ENCODE measurements at regions not wholly inside any gene's neighbourhood (a gene's known extent, or its start where the extent isn't known, plus 50 kb on each side); places are given as distances from the start of the nearest gene placed in this dataset.

DNA sequence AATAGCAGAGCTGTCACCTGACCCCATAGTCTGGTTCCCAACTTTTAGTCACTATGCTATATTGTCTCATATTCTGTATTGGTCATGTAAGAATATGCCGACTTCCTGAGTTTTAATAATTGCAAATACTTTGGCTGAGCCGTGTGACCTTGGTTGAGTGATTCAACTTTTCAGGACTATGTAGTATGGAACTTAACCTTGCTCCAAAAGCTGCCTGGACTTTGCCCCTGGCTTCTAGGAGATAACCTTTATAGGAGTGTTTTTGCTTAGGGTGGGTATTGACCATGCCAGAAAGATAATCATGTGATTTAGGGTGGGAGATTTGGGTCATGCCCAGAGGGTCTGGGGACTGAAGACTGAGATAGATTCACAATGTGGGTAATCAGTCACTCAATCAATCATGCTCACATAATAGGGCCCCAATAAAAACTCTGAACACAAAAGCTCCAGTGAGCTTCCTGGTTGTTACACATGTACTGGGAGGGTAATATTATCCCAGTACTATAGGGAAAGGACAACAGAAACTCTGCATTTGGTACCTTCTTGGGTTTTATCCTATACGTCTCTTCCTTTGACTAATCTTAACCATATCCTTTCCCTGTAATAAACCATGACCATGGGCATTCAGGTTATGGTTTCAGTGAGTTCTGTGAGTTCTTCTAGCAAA lies 235.6 kb downstream of the RNF152 start:
- POLR2A ChIA-PET (ENCODE audit: low non-redundant PET) = no interaction called here
- TF ChIP-seq CTCF (conservative IDR thresholded peaks at IDR 0.05; ENCODE audit: low read depth) = no peak

GRCh38 chr18:61655630-61656029 lies 237.2 kb downstream of the RNF152 start:
- DNase-seq (ENCODE audit: low spot score) = no peak
- ChIA-PET POLR2A (ENCODE audit: low non-redundant PET) (no interaction called here), CTCF (no interaction called here)
- no peak for TF ChIP-seq CTCF (conservative IDR thresholded peaks at IDR 0.05; ENCODE audit: low read depth)
- H3K27ac ChIP-seq = no peak overlapping the region

More for the DNA sequence above, 235.6 kb downstream of the RNF152 start:
- no peak overlapping the region for H3K27ac ChIP-seq
- CTCF ChIA-PET = interaction anchor here (0.5 kb wide), 1 partner anchor 715 kb away, joined by 3 read pairs; no protein-coding TSS in a partner anchor
- DNase-seq (ENCODE audit: low spot score) = no peak

DNA sequence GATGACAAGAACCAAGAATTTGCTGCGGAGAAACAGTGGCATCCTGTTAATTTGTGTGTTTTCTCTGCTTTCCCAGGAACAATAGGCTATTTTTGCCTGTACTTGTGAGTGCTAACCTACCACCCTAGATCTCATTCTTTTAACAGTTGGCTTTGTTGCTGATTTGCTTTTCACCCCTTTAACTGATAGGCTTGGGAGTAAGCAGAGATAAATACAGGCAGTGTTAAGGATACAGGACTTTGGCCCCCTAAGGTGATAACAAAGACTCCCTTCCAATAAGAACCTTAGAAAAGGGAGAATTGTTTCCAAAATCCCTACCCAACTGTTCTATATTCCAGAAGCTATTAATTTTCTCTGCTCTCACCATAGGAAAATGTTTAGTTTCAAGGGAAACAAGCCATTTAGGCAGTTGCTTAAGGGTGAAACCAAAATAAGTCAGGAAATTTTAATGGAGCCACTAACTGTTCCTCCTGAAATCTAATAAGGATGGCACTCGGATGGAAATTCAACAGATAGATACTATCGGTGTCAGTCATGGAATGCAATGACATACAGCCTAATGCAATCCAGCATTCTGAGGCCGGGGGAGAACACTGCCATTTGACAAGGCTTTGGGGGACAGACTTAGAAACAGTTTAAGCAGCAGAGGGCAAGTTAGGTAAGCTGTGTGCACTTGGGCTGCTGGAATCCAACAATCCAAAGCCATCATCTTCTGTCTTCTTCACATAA lies 238.8 kb downstream of the RNF152 start:
- no peak for DNase-seq (ENCODE audit: low spot score)
- no peak overlapping the region for H3K27ac ChIP-seq
- CTCF ChIA-PET = no interaction called here
- no peak for TF ChIP-seq CTCF (conservative IDR thresholded peaks at IDR 0.05; ENCODE audit: low read depth)
- POLR2A ChIA-PET (ENCODE audit: low non-redundant PET) = no interaction called here

- CTCF ChIA-PET = no interaction called here
Observed at GRCh38 chr18:61651880-61652268, 240.9 kb downstream of the RNF152 start.

DNA sequence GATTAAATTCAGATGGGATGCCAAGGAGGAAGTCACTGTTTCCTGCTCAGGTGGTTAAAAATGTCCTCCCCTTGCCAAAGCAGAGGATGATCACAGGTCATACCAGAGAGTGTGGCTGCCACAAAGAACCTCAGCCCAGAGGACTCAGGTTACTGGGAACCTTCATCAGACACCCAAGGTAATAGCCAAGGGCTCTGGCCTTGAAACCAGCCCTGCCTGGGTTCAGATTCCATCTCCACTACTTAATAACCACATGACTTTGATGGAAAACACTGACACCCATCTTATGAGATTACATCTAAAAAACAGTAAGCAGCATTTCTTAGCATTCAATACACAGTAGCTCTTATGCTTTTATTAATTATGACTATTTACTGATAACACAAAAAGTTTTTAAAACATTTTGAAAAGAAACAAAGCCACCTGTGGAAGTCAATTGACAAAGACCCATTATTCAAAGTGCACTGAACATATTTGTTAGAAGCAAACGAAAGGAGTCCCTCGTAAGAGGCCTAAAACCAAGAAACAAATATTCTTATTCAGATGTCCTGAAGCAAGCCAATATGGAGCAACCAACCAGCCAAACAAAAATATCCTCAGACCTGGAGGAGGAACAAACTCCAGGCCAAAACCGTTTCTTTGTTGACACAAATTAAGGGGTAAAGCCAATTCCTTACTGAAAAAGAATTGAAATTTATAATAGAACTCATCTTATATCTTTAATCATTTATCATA lies 241.5 kb downstream of the RNF152 start:
- no peak overlapping the region for H3K27ac ChIP-seq
- TF ChIP-seq CTCF (conservative IDR thresholded peaks at IDR 0.05; ENCODE audit: low read depth) = no peak
- no peak for DNase-seq (ENCODE audit: low spot score)
- ChIA-PET CTCF (no interaction called here), POLR2A (ENCODE audit: low non-redundant PET) (interaction anchor here (0.7 kb wide), 1 partner anchor 1022 kb away, joined by 4 read pairs; no protein-coding TSS in a partner anchor)

More at GRCh38 chr18:61651880-61652268, 240.9 kb downstream of the RNF152 start:
- H3K27ac ChIP-seq = no peak overlapping the region
- POLR2A ChIA-PET (ENCODE audit: low non-redundant PET) = interaction anchor here (0.7 kb wide), 1 partner anchor 1021 kb away, joined by 4 read pairs; no protein-coding TSS in a partner anchor
- no peak for DNase-seq (ENCODE audit: low spot score)
- TF ChIP-seq CTCF (conservative IDR thresholded peaks at IDR 0.05; ENCODE audit: low read depth) = no peak

DNA sequence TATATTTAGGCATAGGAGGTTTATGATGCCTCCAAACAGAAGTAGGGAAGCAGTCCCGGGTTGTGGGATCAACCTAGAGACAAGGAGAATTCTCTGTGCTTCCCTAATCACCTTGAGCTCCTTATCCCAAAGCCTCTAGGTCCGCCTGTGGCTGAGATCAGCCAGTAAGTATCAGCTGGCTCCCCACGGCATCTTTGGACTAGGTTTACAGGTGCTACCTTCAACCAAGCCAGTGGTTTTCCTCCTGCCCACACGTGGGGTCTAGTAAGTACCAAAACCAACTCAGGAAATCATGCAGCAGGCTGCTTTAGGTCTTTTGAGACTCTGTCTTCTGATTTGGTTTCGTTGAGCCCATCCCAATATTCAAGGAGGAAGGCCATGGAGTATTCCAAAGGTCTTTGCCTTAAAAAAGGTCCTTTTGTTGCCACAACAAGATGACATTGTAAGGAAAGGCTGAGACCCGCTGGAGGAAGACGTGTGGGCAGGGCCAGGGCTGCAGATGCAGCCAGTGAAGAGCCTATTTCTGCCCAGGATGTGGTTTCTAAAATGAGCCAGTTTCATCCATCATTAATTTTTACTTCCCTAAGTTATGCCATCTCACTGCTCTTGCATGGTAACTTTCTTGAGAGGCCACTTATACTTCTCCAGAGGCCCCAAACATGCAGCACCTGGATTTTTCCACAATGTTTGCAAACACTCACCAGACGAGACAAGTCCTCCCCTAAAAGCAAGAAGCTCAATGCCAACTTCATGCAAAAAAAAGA lies 248.7 kb downstream of the RNF152 start:
- CTCF ChIA-PET = no interaction called here
- DNase-seq (ENCODE audit: low spot score) = no peak
- TF ChIP-seq CTCF (conservative IDR thresholded peaks at IDR 0.05; ENCODE audit: low read depth) = no peak
- POLR2A ChIA-PET (ENCODE audit: low non-redundant PET) = no interaction called here
- H3K27ac ChIP-seq = no peak overlapping the region

Measured in RWPE1 (cell line).